ENCODE measurements at regions not wholly inside any gene's neighbourhood (a gene's known extent, or its start where the extent isn't known, plus 50 kb on each side); places are given as distances from the start of the nearest gene placed in this dataset.

DNA sequence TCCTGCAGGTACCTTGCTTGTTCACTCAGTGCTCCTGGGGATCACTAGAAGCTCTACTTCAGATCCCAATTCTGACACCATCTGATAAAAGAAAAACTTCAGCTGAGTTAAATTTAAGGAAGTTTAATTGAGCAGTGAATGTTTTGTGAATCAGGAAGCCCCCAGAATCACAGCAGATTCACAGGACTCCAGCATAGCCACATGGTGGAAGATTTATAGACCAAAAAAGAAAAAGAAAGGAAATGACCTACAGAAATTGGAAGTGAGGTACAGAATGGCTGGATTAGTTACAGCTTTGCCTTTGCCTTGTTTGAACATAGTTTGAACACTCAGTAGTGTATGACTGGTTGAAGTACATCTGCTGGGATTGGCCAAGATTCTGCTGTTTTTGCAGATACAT, 182.7 kb upstream of the SCN7A start:
- no peaks in the 10 kb centered on the region for H3K9me3 ChIP-seq (ENCODE audit: control insufficient read depth, low read depth, low read length)
- TF ChIP-seq, protein P1, sequence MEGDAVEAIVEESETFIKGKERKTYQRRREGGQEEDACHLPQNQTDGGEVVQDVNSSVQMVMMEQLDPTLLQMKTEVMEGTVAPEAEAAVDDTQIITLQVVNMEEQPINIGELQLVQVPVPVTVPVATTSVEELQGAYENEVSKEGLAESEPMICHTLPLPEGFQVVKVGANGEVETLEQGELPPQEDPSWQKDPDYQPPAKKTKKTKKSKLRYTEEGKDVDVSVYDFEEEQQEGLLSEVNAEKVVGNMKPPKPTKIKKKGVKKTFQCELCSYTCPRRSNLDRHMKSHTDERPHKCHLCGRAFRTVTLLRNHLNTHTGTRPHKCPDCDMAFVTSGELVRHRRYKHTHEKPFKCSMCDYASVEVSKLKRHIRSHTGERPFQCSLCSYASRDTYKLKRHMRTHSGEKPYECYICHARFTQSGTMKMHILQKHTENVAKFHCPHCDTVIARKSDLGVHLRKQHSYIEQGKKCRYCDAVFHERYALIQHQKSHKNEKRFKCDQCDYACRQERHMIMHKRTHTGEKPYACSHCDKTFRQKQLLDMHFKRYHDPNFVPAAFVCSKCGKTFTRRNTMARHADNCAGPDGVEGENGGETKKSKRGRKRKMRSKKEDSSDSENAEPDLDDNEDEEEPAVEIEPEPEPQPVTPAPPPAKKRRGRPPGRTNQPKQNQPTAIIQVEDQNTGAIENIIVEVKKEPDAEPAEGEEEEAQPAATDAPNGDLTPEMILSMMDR (optimal IDR thresholded peaks at IDR 0.05 in 1 of 3, IDR thresholded peaks at IDR 0.05 in 1 of 3, conservative IDR thresholded peaks at IDR 0.05 in 1 of 3; ENCODE audit: extremely low read depth in 1 of 3, insufficient read depth in 2 of 3, low read length in 3 of 3): no peak
- no peak for TF ChIP-seq EZH2 (IDR thresholded peaks at IDR 0.05; ENCODE audit: low read length)
- no peaks in the 10 kb centered on the region for H3K4me1 ChIP-seq (ENCODE audit: control insufficient read depth, extremely low read depth, insufficient read depth, low read length)
- H3K79me2 ChIP-seq (ENCODE audit: control insufficient read depth, insufficient read depth, low read length): no peaks in the 10 kb centered on the region
- no peak overlapping the region for H2AFZ ChIP-seq (ENCODE audit: control insufficient read depth, low read length)
- no peaks in the 10 kb centered on the region for H4K20me1 ChIP-seq (ENCODE audit: control insufficient read depth, extremely low read depth, insufficient read depth, low read length)
- FAIRE-seq (no peak), DNase-seq (ENCODE audit: low read depth, low spot score) (no peak)
- H3K27ac ChIP-seq (ENCODE audit: control insufficient read depth, insufficient read depth, low read length): no peak overlapping the region
- H3K4me3 ChIP-seq (ENCODE audit: control insufficient read depth in 2 of 3, extremely low read depth in 1 of 3, insufficient read depth in 2 of 3, low read depth in 1 of 3, low read length in 3 of 3): no peak overlapping the region
- no peak overlapping the region for H3K9ac ChIP-seq (ENCODE audit: control insufficient read depth, extremely low read depth, insufficient read depth, low read length)
- H3K36me3 ChIP-seq (ENCODE audit: control insufficient read depth in 2 of 2, extremely low read depth in 1 of 2, insufficient read depth in 2 of 2, low read length in 2 of 2): no peaks in the 10 kb centered on the region
- dilution Hi-C loops (cut with MboI; ENCODE audit: extremely low pct_ligation_motif_present, low sequenced_read_pairs): no loop called here
- no peaks in the 10 kb centered on the region for H3K9me1 ChIP-seq (ENCODE audit: control insufficient read depth, extremely low read depth, insufficient read depth, low read length)
- no peak overlapping the region for H3K4me2 ChIP-seq (ENCODE audit: control insufficient read depth, extremely low read depth, insufficient read depth, low read depth, low read length)
- H3K27me3 ChIP-seq (ENCODE audit: control insufficient read depth, extremely low read depth, insufficient read depth, low read length): no peaks in the 10 kb centered on the region

DNA sequence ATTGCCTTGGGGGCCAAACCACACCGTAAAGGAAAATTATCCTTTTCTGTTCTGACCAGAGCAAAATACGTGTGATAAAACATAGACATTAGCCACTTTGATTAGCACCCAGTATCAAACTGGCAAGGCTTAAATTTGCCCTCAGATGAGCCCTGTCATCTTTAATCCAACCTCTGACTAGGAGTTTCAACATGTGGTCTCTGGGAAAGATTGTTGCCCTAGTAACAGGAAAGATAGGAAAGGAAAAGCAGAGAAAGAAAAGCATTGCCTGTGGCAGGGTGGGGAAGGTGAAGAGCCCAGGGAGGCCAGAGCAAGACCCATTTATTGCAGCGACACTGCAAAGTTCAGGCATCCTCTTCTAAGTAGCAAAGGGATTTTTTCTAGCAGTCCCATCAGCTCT, 181.5 kb upstream of the SCN7A start:
- H3K4me2 ChIP-seq (ENCODE audit: control insufficient read depth, extremely low read depth, insufficient read depth, low read depth, low read length): no peak overlapping the region
- H3K9me3 ChIP-seq (ENCODE audit: control insufficient read depth, low read depth, low read length): no peaks in the 10 kb centered on the region
- no peak overlapping the region for H2AFZ ChIP-seq (ENCODE audit: control insufficient read depth, low read length)
- DNase-seq (ENCODE audit: low read depth, low spot score) (no peak), FAIRE-seq (no peak)
- H3K27ac ChIP-seq (ENCODE audit: control insufficient read depth, insufficient read depth, low read length): no peak overlapping the region
- H3K9me1 ChIP-seq (ENCODE audit: control insufficient read depth, extremely low read depth, insufficient read depth, low read length): no peaks in the 10 kb centered on the region
- no peaks in the 10 kb centered on the region for H3K36me3 ChIP-seq (ENCODE audit: control insufficient read depth in 2 of 2, extremely low read depth in 1 of 2, insufficient read depth in 2 of 2, low read length in 2 of 2)
- no peak overlapping the region for H3K9ac ChIP-seq (ENCODE audit: control insufficient read depth, extremely low read depth, insufficient read depth, low read length)
- dilution Hi-C loops (cut with MboI; ENCODE audit: extremely low pct_ligation_motif_present, low sequenced_read_pairs): no loop called here
- H3K79me2 ChIP-seq (ENCODE audit: control insufficient read depth, insufficient read depth, low read length): no peaks in the 10 kb centered on the region
- no peaks in the 10 kb centered on the region for H4K20me1 ChIP-seq (ENCODE audit: control insufficient read depth, extremely low read depth, insufficient read depth, low read length)
- no peak overlapping the region for H3K4me3 ChIP-seq (ENCODE audit: control insufficient read depth in 2 of 3, extremely low read depth in 1 of 3, insufficient read depth in 2 of 3, low read depth in 1 of 3, low read length in 3 of 3)
- no peaks in the 10 kb centered on the region for H3K4me1 ChIP-seq (ENCODE audit: control insufficient read depth, extremely low read depth, insufficient read depth, low read length)
- no peaks in the 10 kb centered on the region for H3K27me3 ChIP-seq (ENCODE audit: control insufficient read depth, extremely low read depth, insufficient read depth, low read length)
- TF ChIP-seq, protein P1 (optimal IDR thresholded peaks at IDR 0.05 in 1 of 3, IDR thresholded peaks at IDR 0.05 in 1 of 3, conservative IDR thresholded peaks at IDR 0.05 in 1 of 3; ENCODE audit: extremely low read depth in 1 of 3, insufficient read depth in 2 of 3, low read length in 3 of 3): no peak
- no peak for TF ChIP-seq EZH2 (IDR thresholded peaks at IDR 0.05; ENCODE audit: low read length)
